AG04450 (cell line): ENCODE measurements at regions not wholly inside any gene's neighbourhood (a gene's known extent, or its start where the extent isn't known, plus 50 kb on each side); places are given as distances from the start of the nearest gene placed in this dataset.
A peak's percentile ranks its signal among the peaks of the same experiment; 100 is the strongest.

Experiments
- CTCF ChIA-PET: fragments of 300-600, 350-600 bp; formaldehyde crosslinking; extraction: SDS; loops from one replicate; lab custom pipeline; 2022; ENCODE audit warnings: antibody characterized with exemption, inconsistent platforms; lab: Charles Lee
- POLR2A ChIA-PET: fragments of 350-600 bp; formaldehyde crosslinking; extraction: SDS; loops from one replicate; lab custom pipeline; 2021; ENCODE audit warnings: antibody characterized with exemption, inconsistent platforms; lab: Yijun Ruan, JAX
- DNase-seq: peaks from one replicate; pipeline ENCODE4 v3.0.0-alpha.2; 2011; ENCODE audit warnings: low read depth, low spot score
- H3K27ac ChIP-seq: one replicate; pipeline ENCODE4 v1.5.1; 2012; ENCODE audit warnings: low read depth, low read length, control low read depth
- H3K27me3 ChIP-seq: one replicate; pipeline ENCODE4 v1.6.0; 2012; ENCODE audit warnings: low read length; ENCODE audit not compliant: control insufficient read depth, insufficient read depth
- H3K4me3 ChIP-seq: 2 replicates; pipeline ENCODE4 v1.5.1; 2011; ENCODE audit warnings: mild to moderate bottlenecking, low read depth, low read length, control low read depth
- H3K9me3 ChIP-seq: 2 replicates; pipeline ENCODE4 v1.5.1; 2012; ENCODE audit warnings: low read length; ENCODE audit not compliant: control insufficient read depth, insufficient read depth
- CTCF ChIP-seq: IDR thresholded peaks from 2 replicates; pipeline ENCODE4 v1.5.1; 2011; ENCODE audit warnings: low read depth, low read length, control low read depth, inconsistent platforms

DNA sequence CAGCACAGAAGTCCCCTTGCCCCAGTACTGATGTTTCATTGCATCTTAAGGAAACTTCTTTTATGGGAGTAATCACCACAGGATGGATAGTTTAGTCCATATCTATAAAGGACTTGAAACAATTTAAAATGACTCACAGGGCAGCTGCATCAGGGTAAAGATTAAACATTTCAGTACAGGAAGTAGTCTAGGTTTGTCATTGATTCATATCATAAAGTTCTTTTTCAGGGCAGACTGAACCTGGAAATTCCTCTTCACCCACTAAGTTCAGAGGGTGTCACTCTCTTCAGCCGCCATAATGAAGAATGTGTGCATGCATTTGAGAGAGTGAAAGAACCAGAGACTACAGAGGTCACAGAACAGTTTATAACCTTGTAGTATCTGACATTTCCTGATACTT lies 296.3 kb upstream of the JAG1 start:
- POLR2A ChIA-PET, result no interaction called here
- Histone ChIP-seq H3K27me3 (no peaks in the 10 kb centered on the region), H3K9me3 (no peaks in the 10 kb centered on the region), H3K4me3 (no peak overlapping the region), H3K27ac (no peak overlapping the region)
- CTCF ChIA-PET, result no interaction called here
- no peak for TF ChIP-seq CTCF
- no peak for DNase-seq

DNA sequence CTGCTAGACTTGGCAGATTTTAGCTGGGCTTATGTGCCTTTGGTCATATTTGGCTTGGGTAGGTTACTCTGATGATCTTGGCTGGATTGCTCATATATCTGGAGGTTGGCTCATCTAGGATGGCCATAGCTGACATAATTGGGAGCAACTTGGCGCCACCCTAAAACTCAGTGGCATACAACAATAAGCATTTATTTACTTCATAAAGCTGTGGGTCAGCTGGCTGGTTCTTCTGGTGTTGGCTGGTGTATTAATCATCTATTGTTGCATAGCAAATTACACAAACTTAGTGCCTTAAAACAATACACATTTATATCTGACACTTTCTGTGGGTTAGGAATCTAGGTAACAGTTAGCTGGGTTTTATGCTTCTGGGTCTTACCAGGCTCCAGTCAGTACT lies 297.3 kb upstream of the JAG1 start:
- no peak for TF ChIP-seq CTCF
- H3K9me3 ChIP-seq, result no peaks in the 10 kb centered on the region
- DNase-seq, result no peak
- ChIA-PET POLR2A (no interaction called here), CTCF (no interaction called here)
- H3K27me3 ChIP-seq, result no peaks in the 10 kb centered on the region
- H3K27ac ChIP-seq, result no peak overlapping the region
- H3K4me3 ChIP-seq, result no peak overlapping the region

GRCh38 chr20:10972219-10972860 lies 298.5 kb upstream of the JAG1 start:
- DNase-seq, result no peak
- ChIA-PET CTCF (no interaction called here), POLR2A (no interaction called here)
- Histone ChIP-seq H3K9me3 (no peaks in the 10 kb centered on the region), H3K27ac (no peak overlapping the region), H3K27me3 (no peaks in the 10 kb centered on the region), H3K4me3 (no peak overlapping the region)
- peak; percentile 29 for TF ChIP-seq CTCF

- Histone ChIP-seq H3K9me3 (no peaks in the 10 kb centered on the region), H3K27me3 (no peaks in the 10 kb centered on the region), H3K27ac (no peak overlapping the region), H3K4me3 (no peak overlapping the region)
- DNase-seq, result no peak
- CTCF ChIA-PET, result no interaction called here
- TF ChIP-seq CTCF, result no peak
- POLR2A ChIA-PET, result no interaction called here
Measured at GRCh38 chr20:10976051-10976450, 302.3 kb upstream of the JAG1 start.

GRCh38 chr20:10978019-10978702 lies 304.4 kb upstream of the JAG1 start:
- no peak for TF ChIP-seq CTCF
- H3K27ac ChIP-seq, result no peak overlapping the region
- ChIA-PET POLR2A (no interaction called here), CTCF (no interaction called here)
- DNase-seq, result no peak
- H3K9me3 ChIP-seq, result no peaks in the 10 kb centered on the region
- no peaks in the 10 kb centered on the region for H3K27me3 ChIP-seq
- H3K4me3 ChIP-seq, result no peak overlapping the region
